GM19351 (cell line): ENCODE measurements at regions not wholly inside any gene's neighbourhood (a gene's known extent, or its start where the extent isn't known, plus 50 kb on each side); places are given as distances from the start of the nearest gene placed in this dataset.

ENCODE experiments used
- ATAC-seq: cut with Tn5 transposase; IDR thresholded peaks from one replicate; pipeline ENCODE4 v1.9.1; 2021; ENCODE audit warnings: mild to moderate bottlenecking, moderate library complexity; ENCODE audit not compliant: unreplicated experiment

DNA sequence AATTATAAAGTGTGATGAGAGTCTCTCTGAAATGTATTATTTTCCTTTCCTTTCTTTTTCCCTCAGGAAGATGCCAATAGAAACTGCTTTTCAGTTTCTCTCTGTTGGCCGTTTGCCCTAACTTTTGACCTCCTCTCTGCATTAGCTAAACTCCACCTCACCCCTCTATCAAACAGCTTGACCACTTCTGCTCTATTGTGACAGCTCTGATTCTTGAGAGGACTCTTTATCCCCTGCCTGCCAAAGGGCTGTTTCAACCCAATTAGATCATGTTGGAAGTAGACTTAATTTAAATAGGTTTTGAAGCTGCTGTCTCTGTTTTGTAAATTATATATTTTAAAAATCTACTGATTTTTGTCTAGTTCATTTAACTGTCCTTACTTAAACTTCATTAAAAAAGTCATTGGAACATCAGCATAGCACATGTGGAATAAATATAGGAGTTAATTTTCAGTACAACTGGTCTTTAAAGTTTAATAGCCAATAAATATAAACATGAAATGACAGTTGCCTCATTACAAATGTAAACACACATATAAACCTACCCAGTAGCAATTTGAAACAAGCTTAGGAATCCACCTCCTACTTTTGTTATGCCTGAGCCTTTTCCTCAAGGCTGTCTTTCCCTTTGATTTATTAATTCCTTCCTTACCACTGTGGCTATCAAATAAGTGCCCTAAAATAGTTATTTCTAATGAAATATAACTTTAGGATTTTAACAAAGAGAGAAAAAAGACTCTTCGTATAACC, 152.0 kb downstream of the CHRM3 start:
- ATAC-seq, result no peak

DNA sequence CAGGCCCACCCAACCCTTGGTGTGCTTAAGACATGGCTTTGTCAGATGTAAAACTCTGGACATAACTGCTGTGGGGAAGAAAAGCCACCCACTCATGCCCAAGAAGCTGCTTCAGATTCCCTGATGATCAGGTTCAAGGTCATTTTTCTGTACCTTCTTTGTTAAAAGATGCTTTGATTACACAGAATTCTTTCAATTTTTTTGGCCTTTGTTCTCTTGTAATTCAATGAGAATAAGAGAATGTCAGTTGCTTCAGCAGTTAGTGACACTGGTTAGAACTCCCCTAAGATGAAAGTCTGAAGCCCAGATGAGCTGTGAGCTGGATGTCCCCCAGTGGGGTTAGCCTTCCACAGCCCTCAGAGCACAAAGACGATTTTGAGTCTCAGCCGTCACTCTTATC, 152.7 kb downstream of the CHRM3 start:
- ATAC-seq, result no peak

DNA sequence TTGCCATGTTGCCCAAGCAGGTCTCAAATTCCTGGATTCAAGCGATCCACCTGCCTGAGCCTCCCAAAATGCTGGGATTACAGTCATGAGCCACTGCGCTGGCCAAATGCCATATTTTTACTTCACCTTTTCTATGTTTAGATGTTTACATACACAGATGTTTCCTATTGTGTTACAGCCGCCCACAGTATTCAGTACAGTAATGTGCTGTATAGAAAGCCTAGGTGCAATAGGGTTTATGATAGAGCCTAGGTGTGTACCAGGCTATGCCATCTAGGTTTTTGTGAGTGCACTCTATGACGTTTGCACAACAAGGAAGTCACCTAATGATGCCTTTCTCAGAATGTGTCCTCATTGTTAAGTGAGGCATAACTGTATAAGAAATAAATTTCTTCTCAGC, 153.4 kb downstream of the CHRM3 start:
- no peak for ATAC-seq

DNA sequence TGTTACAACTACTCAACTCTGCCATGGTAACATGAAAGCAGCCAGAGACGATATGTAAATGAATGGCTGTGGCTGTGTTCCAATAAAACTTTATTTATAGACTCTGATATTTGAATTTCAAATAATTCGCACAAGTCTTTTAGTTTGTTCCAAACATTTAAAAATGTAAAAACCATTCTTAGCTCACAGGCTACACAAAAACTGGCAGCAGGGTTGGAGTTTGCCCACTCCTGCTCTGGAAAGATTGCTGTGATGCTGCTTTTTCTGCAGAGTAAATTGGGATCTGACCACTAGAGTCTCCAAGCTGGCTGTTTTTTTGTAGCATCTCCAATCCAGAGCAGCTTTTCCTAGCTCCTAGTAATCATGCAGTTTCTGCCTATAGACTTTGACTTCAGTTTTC, 157.5 kb downstream of the CHRM3 start:
- ATAC-seq, result no peak

DNA sequence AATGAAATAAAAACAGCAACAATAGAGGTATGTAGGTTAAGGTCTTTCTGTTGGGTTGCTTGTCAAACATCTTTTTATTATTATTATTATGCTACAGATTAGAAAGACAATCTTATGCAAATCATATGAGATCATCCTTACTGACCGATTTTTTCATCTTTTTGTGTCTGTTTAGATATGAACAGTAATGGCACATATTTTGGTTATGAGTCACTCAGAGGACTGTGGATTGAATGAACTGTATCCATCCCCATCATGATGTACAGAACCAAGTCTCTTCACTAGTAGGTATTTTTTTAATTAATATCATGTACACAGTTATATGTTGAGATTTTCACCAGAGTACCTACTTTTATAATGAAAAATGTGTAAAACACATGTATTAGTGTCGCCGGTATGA, 159.1 kb downstream of the CHRM3 start:
- ATAC-seq, result no peak

DNA sequence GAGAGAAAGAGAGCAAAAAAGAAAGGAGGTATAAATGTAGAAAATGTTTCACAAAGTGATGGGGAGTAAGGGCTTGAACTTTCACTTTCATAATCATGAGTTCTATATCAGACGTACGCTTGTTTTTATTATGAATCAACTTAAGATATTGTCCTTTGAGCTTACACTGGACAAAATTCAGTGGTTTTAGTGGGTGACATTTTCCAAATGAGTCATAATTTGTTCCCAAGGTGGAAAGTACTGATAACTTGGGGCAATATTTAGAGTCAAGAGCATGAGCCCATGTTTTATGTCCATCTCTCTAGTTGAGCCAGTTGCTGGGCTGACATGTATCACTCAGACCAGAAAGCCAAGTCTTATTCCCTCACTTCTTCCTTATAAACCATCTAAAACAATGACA, 161.6 kb downstream of the CHRM3 start:
- ATAC-seq, result no peak

DNA sequence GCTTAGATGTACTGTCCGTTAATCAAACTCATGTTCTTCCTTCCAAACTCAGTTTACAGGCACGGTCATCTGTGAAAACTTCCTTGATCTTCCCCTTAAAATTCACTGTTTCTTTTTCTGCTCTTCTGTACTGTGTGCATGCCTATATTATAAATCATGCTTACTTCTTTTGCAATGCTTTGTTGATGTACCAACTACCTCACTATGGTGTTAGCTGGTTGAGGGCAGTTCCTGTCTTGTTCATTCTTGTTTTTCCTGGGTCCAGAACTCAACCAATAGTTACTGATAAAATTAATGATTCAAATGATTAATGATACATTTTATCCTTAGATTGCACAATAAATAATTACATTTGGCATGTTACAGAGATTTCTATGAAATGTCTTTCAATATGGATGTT, 163.8 kb downstream of the CHRM3 start:
- ATAC-seq, result no peak

DNA sequence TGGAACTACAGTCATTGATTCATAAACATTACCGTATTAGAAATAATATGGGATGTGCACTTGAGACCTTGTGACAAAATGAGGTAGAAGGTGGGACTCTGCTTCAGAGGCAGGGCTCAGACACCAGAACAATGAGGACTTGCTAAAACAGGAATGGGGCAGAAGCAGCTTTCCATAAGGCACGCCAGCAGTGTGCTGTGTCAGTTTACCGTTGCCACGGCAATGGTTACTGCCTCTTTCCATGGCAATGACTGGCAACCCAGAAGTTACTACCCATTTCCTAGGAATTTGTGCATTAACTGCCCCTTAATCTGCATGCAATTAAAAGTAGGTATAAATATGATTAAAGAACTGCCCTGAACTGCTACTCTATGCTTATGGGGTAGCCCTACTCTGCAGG, 169.0 kb downstream of the CHRM3 start:
- no peak for ATAC-seq

DNA sequence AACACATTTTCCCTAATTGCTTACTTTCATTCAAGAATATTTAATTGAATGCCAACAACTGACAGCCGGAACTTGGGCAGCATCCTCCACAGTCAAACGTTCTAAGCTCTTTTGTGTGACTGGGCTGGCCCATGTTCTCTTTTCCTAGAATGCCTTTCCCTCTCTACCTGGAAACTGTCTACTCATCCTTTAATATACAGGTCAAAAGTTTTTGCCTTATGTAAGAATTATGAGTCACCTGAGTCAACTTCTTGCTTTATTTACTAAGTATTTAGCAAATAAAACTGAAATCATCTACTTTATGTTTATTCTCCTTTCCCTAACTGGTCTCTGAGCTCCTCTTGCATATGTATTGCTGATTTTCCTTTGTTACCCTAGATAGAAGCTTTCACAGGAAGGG, 172.2 kb downstream of the CHRM3 start:
- ATAC-seq, result no peak

DNA sequence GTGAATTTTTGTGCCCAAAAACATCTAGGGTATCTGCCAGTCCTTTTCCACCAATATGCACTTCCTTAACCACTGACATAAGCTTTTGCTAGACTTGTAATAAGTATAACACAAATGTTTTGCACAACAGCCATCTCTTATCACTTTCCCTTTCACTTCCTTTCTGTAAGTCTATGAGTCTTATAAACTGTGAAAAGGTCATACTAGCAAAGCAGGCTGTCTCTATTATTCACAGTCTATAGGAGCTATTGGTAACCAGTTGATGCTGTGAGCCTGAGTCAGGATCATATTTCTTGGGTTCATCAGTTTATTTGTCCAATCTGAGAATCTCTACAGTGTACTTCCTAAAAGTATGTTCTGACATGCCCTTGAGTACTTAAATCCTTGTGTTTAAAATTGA, 172.6 kb downstream of the CHRM3 start:
- no peak for ATAC-seq

DNA sequence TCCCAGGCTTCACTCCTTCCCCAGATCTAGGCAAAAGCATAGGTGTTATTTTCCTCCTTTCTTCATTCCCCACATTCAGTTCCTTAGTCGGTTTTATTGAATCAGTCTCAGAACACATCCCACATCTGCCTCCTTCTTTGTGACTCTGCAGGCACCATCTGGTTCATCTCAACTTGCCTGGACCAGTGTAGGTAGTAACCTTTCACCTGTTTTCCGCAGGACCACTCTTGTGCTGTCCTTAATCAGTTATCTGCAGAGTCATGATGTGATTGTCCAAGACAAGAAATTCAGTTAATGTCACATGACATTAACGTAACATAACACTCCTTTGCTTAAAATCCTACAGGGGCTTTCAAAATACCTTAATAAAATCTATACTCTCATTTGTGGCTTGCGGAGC, 174.6 kb downstream of the CHRM3 start:
- ATAC-seq, result no peak

DNA sequence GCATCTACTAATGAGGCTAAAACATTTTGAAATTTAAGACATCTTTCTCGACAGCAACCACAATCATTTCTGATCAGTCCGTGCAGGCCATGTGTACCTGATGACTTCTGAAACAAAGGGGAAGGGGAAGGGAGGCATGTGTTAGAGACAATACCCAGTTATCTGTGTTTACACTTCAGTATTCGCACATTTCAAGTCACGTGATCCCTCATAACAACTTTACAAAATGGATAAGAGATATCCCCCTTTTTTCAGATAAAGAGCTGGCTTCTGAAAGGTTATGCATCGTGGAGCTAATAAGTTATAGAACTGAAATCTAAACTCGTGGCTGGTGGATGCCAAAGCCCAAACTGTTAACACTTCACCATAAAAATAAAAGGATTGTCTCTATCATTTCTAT, 175.7 kb downstream of the CHRM3 start:
- no peak for ATAC-seq

DNA sequence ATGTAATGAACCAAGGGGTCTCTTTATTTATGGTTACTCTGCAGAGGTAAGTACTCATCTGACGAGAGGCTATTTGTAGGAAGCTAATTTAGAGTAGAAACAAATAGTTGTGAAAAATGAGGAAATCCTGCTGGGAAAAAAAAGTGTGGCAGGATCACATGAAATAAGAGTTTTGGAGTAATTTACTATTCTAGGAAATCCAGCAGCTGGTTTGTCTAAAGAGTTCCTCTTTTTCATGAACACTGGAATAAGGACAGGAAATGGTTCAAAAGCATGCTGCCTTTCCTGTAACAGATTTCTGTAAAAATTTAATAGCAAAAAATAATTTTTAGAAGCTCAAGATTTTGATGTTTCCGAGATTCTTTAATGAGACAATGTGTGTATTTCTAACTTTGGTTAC, 177.3 kb downstream of the CHRM3 start:
- ATAC-seq, result no peak

DNA sequence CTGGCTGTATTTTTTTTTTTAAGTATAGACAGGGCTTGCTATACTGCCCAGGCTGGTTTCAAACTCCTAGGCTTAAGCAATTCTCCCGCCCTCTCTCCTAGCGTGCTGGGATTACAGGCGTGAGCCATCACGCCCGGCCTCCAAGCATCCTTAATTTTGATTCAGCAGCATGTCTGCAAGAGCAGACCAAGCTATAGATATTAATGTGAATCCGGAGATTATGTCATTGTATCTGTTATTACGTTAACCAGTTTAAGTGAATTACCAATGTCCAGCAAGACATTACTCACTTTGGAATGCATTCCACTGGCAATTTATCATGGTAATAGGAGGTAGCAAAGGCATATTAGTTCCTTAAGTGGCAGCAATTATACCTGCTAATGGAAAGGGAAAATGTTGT, 179.7 kb downstream of the CHRM3 start:
- ATAC-seq, result no peak

DNA sequence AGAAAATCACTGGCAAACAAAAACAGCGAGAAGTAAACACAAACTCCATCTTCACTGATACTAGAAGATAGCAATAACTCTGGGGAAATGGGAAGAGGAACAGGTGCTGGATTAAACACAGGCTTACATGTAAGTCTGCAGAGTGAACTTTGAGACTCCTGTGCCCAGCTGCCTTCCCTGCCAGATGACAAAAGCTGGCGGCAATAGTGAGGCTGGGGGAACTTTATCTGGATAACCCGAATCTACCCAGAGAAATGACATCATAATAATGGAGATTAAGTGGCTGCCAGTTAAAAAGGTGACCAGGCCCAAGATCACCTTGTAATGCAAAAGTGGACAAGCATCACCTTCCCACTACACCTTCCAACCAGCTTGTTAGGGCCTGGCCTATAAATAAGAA, 184.5 kb downstream of the CHRM3 start:
- ATAC-seq, result no peak

DNA sequence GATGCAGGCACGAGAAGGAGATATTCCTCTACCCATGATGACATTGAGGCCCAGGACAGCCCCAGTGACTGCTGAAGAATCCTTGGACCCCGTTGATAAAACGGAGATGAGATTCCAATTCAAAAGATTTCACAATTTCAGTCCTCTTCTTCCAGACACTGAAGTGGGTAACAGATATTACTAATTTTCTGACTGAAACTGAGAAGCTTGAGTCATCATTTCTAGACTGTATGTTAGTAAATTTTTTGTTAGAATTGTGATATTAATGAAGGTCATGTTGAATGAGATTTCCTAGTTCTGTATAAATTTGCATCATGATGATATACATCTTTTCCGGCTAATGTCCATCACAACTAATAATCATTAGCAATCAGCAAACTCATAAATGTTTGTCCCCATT, 185.8 kb downstream of the CHRM3 start:
- no peak for ATAC-seq

DNA sequence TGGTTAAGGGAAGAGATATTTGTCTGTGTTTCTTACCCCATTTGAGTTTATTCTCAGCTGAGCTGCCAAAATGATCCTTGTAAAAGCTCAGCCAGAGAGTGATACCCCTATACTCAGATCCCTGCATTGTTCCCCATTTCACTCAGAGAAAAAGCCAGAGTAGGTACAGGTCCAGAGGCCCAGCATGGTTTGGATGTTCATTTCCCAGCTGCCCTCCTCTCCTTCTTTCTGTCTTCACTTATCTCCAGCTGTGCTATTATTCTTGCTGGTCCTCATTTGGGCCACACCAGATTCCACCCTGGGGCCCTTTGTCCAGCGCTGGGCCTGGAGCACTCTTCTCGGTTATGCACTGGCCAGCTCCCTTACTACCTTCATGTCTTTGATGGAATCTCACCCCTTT, 187.7 kb downstream of the CHRM3 start:
- ATAC-seq, result no peak

DNA sequence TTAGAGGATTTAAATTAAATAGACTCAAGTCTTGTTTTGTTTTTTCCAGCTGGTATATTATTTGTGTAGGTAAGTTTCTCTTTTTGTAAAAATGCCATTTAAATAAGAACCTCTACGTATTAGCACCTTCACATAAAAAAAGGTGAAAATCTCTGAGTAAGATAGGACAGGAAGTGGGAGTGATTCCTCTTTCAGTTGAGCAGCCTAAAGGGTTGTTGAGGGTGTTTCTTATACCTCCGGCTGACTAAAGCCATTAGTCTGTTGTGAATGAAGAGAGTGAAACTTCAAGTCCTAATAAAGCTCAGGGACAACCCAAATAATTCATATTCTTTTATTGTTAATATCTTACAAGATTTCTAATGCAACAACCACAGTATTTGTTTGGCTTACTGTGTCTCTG, 188.7 kb downstream of the CHRM3 start:
- no peak for ATAC-seq

DNA sequence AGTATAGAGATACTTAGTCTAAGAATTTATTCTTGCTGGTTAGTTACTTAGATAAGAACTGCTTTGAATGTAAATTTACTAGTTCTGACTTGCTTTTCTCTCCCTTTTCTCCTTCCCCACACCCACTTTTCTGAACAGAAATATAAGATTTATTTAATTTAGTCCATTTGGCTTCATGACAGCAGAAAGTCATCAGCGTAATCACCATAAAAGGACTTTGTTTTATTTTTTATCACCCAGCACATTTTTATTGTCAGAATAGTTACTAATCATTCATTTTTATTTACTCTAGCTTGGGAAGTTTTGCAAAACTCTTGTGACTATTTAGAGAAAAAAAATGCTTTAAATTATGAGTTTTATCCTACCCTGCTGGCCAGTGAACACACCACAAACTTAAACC, 197.2 kb downstream of the CHRM3 start:
- no peak for ATAC-seq

DNA sequence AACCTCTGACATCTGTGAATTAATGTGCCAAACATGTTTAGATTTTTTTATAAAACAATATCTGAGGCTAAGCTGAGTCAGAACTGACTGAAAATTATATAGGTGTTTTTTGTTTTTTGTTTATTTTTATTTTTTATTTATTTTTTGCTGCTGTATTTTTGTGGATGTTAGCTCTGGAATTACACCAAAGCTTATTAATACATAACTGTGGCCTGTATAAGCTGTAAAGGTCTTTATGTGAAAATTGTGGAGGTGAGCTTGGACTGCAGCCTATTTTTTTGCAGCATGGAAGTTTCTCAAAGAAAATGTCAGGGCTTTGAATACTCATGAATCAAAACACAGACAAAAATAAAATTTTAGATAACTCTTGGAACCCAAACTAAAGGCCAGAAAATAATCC, 199.8 kb downstream of the CHRM3 start:
- ATAC-seq, result no peak

DNA sequence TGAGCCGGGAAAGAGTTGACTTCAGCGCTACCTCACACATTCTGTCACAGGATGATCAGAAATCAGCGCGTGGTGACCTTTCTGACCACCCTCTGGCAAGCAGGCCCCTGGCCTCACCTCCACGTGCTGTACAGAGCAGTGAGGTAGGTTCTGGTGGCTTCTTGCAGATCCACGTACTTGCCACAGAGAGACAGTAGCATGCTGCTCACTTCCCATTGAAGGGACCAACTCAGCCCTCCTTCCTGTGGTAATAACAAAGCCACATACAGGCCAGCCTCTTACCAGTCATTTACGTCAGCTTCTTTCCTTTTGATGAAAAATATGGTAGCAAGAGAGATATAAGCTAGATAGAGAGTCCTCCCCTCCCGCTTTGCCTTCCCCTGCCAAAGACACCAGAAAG, 200.7 kb downstream of the CHRM3 start:
- ATAC-seq, result no peak

DNA sequence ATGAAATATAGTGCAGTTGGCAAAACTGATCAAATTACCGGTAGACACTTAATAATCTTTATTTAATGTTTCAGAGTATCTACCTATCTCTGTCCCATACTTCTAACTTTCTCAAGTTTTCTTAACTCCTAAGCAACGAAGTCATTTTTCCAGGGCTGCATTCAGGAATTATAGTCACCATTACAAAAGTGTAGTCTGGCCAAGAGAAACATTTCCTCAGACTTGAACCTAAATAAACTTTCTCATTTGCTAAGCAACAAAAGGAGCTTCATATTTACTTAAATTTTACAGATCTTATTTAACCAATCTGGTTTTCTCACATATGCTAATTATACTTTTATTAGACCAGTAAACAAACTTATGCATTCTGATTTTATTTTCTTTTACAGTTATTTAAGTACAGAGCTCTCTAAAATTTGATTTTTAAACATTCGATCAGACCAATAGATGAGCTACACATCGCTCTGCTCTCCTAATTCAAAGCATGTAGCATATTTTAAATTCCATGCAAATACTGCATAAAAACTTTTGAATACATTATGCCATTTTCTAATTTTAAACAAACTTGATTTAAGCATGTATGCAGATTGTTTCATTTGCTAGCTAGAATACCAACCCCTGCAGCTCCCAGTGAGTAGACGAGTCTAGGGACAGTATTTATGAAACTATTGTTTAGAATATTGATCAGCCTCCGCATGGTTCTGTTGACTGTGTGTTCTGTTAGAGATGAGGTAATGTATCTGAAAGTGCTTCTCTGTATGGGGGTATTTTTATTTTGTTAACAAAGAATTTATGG, 201.4 kb downstream of the CHRM3 start:
- ATAC-seq, result no peak

DNA sequence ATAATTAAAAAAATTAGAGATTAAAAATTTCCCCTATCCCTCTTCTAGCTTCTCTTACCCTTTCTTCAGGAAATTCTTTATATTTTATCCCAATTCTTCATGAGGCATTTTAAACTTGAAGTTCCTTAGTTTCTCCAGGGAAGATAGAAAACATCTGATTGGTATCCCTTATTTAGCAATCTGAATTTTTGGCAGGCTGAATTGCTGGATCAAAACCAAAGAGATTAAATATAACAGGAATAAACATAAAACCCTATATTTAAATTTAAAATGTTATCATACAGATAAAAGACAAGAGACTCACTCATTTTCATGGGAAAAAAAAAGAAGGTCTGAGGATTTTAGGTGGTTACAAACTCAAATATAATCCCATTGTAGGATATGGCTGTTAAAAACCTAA, 204.2 kb downstream of the CHRM3 start:
- no peak for ATAC-seq
